ENCODE measurements at regions not wholly inside any gene's neighbourhood (a gene's known extent, or its start where the extent isn't known, plus 50 kb on each side); places are given as distances from the start of the nearest gene placed in this dataset.

DNA sequence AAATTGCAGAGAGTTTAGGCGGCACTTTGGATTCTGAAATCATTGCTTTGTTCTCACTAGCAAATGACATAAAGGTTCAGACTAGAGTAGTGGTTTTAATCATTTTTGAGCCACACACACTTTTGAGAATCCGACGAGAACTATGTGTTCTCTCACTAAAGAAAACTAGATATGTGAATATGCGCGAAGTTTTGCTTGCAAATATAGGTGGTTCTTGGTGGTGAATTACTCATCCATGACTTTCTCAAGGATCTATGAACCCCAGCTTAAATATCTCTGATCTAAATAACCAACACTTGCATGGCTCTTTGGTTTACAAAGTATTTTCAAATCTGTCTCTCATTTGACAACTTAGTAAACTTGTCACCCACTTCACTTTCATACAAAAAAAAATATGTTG lies 54.8 kb downstream of the NOG start:
- DNase-seq = no peak

DNA sequence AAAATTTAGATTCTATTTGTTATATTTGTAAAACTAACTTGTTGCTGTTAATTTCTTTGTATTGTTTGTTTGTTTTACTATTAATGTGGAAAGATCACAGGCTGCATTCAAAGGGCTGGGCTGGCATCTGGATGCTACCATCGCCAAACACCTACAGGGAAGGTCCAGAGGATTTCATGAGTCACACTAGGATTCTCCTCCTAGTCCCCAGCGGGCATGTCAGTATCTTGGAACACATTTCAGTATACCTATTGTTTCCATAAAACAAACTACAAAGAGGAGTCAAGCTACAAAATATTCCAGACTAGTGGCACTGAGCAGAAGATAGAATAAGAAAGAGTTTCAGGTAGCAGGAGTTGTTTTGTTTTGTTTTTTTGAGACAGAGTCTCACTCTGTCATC lies 55.3 kb downstream of the NOG start:
- DNase-seq = no peak

- DNase-seq = no peak
These were observed 59.1 kb downstream of the NOG start for GRCh38 chr17:56652628-56653027.

GRCh38 chr17:56653877-56654276 lies 60.4 kb downstream of the NOG start:
- DNase-seq = peak; percentile 50

DNA sequence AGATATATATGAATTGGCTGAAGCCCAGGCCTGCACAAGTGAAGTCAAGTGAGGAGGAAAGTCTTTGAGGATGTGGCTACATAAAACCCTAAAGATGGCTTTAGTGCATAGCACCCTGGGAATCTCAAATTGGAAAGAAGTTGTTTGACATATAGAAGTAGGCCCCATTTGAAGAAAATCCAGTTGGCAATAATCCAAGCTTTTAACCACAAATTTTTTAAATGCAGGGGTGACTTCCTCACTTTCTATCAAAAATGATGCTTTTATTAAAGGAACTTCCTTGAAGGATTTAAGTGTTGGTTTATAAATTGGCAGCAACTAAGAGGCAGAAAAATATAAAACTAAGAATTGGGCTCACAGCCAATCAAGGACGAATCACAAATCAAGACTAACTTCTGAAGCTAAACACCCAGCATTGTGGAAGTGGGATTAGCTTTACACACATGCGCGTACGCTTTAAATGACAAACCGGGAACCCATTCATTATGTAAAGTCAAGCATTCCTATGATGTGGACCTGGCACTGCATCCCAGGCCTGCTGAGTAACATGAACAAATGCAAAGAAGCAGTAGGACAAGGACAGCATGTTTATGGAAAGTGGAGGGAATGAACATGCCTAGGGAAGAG lies 63.3 kb downstream of the NOG start:
- DNase-seq = no peak

GRCh38 chr17:56658648-56659047 lies 65.1 kb downstream of the NOG start:
- no peak for DNase-seq

DNA sequence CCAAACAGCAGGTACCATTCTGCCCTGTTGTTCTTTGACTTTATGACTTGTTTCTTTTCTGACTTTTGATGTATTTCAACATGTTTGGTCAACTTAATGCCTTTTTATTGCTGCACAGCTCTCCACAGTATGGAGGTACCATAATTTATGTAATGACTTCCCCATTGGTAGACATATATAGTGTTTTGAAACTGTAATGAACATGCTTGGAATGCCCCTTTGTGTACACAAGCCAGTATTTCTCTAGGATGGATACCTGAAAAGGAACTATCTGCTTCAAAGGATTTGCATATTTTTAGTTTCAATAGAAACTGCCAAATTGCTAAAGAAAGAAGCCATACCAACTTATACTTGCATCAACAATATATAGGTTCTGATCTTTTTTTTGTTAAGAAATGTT lies 66.1 kb downstream of the NOG start:
- no peak for DNase-seq

DNA sequence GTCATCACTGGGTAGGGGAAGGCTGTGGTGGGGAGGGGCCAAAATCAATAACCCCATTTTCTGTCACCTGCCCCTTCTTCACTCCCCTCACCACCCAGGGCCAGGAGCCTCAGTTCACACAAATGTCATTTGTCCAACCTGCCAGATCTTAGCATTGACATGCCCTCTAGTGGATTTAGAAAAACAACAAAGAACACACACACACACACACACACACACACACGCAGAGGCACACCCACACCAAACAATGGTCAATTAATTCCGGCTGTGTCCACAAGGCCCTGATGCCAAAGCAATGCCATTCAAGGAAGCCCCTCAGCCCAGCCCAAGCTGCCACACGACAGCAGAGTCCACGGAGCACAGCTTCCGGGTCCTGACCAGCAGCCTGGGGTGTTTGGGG lies 68.4 kb downstream of the NOG start:
- no peak for DNase-seq

DNA sequence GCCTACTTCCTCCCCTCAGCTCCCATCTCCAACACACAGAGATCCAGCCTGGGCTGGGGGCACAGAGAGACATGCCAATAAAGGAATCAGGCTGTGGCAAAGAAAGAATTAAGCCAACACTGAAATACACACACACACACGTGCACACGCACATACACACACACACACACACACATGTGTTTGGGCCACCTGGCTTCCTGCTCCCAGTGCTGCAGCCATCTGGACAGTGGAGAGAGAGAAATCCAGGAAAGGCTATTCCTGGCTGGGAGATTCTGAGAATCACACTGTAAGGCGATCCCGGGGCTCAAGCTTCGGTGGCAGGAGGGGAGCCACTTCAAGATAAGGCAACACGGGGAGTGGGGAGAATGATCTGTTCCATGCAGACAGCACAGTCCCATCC lies 72.4 kb downstream of the NOG start:
- no peak for DNase-seq

DNA sequence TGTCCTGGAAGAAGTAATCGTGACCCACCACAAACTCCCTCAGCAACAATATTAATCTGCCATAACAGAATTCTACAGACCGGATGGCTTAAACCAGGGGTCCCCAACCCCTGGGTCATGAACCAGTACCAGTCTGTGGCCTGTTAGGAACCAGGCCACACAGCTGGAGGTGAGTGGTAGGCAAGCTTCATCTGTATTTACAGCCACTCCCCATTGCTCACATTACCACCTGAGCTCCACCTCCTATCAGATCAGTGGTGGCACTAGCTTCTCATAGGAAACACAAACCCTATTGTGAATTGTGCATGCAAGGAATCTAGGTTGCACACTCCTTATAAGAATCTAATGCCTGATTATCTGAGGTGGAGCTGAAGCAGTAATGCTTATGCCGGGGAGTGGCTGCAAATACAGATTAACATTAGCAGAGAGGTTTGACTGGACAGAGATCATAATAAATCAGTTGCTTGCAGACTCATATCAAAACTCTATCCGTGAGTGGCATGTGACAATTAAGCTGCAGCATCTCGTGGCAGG lies 74.5 kb downstream of the NOG start:
- no peak for DNase-seq

DNA sequence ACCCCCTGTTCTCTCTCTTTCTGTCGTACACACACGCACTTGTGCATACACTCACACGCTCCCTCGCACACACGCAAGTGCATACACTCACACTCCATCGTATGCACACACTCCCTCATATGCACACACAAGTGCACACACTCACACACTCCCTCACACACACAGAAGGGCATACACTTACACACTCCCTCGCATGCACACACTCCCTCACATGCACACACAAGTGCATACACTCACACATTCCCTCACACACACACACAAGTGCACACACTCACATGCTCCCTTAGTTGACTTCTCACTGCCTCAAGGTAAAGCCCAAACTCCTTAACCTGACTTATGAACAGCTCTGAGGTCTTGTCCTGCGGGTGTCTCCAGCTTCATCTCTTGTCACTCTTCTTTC lies 78.7 kb downstream of the NOG start:
- DNase-seq = no peak

DNA sequence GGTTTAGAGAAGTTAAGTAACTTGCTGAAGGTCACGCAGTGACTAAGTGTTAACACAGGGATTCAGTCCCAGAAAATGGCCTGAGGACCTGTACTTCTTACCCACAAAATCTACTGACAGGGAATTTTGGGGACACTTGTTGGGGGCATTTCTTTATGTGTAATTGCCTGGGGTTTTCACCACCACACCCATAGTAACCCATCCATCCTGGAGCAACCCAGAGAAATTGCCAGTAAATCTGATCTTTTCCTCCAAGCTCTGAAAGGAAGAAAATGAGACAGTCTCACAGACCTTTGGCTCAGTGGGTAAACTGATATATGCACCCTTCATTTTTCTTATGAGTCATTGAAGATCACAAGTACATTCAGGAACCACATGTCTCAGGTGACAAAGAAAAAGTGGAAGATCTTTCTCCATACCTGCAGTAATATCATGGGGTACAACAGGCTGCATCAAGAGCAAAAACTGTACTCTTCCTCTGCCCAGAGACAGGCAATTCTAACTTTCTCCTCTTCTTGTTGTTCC lies 81.0 kb downstream of the NOG start:
- DNase-seq = no peak

GRCh38 chr17:56675876-56676660 lies 82.6 kb downstream of the NOG start:
- peak; percentile 75 for DNase-seq

DNA sequence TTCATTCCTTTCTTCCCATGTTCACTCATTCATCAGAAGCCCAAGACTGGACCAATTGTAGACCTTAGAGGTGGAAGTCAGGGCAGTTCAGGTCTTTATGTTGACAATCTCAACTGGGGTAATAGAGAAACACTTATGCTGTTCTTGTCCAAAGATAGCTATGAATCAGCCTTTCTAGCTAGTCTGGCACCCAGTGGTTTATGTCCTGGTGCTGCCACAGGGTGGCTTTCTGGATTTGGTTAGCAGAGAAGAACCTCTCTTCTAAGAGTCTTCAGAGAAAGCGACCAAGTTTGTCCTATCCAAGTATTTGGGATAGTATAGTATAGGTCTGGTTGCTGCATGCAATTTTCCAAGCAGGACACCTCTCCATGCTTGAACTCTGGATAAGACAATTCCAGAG lies 83.3 kb downstream of the NOG start:
- DNase-seq = peak; percentile 30

- DNase-seq = no peak
These were observed 85.0 kb downstream of the NOG start for GRCh38 chr17:56678249-56679114.

DNA sequence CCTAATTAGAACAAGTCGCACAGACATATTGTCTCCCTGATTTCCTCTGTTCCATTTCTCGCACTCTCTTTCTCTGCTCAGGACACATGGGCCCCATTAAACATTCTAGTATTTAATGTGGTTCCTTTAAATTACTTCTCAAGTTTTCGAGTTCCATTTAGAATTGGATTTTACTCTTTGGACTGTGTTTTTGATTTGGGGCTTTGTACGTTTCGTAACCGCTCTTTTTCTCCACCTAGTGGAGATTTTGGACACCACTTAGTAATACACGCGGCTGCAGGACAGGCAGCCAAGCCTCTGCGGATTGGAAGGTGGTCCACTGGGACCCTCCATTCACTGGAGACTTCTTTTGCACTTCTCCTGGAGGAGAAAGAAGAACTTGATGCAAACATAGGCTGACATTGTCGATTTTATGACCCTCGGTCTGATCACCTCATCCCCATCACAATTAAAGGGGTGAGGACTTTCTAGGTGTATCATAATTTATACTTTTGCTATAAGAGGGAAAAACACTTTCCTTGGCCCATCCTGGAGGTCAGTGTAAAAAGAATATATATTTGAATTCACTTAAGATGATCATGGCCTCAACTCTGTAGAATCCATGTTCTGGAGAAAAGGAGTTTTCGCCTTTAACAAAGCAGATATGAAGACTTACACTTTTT lies 85.7 kb downstream of the NOG start:
- DNase-seq = peak; percentile 35

DNA sequence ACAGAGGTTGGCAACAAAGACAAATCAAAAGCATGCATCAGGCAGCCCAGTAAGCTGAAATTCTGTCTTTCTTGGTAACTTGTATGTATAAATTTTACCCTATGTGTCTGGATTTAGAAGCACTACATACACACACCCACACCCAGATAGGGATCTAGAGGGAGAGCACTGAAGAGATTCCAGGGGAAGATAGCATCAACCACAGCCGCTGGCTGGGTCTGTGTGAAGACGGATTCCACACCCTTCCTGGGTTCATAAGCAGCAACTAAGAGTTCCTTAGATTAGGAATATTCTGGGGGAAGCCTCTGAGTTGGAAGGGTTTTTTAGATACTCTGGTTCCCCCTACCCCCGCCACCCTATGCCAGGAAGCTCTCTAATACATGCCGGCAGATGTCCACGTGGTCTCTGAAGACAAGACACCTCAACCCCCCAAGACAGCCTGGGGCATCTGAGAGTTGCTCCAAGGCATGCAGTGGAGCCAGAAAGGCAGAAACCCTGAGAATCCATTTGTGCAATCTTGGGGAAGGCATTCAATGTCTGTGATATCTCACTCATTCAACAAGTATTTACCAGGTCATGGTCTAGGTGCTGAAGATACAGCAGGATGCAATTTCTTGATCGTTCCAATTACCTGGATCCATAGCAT lies 86.4 kb downstream of the NOG start:
- no peak for DNase-seq

GRCh38 chr17:56680676-56681075 lies 87.2 kb downstream of the NOG start:
- no peak for DNase-seq

DNA sequence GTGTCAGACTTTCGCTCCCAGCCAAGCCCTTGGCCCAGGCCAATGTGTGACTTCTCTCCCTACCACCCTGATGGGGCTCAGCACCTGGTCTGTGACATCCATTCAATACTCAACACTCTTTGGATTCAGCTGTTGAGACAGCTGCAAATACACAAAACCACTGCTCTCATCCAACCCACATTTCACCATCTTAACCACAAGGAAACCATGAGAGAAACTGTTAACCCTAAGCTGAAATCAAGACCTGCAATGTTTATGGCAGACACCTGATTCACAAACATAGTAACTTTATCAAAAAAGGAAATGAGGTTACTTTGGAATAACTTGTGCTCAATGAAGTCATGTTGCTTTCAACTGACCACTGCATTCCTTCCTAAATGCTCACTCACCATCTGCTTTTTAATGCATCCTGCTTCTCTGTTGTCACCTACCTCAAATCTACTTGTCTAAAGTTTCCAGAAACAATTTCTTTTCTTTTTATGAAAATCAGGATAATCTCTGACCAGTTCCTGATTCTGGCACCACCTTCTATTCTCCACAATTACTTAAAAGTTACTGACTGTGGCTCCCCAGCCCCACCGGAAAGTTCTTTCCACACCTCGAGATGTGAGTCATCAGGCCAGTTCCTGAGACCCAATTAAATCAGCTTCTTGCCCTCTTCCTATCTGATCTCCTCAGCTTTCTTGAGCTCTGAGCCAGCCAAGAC lies 88.2 kb downstream of the NOG start:
- DNase-seq = no peak

GRCh38 chr17:56688151-56688550 lies 94.7 kb downstream of the NOG start:
- no peak for DNase-seq

GRCh38 chr17:56690441-56691291 lies 97.2 kb downstream of the NOG start:
- no peak for DNase-seq

Data from OCI-M1 (cell line).